ENCODE measurements at regions not wholly inside any gene's neighbourhood (a gene's known extent, or its start where the extent isn't known, plus 50 kb on each side); places are given as distances from the start of the nearest gene placed in this dataset.

- TF ChIP-seq CTCF (IDR thresholded peaks at IDR 0.05): no peak
- TF ChIP-seq POLR2A (IDR thresholded peaks at IDR 0.05): no peak
These were observed 280.3 kb downstream of the POU4F1 start for GRCh38 chr13:78323040-78323439.
